ENCODE measurements at regions not wholly inside any gene's neighbourhood (a gene's known extent, or its start where the extent isn't known, plus 50 kb on each side); places are given as distances from the start of the nearest gene placed in this dataset.

DNA sequence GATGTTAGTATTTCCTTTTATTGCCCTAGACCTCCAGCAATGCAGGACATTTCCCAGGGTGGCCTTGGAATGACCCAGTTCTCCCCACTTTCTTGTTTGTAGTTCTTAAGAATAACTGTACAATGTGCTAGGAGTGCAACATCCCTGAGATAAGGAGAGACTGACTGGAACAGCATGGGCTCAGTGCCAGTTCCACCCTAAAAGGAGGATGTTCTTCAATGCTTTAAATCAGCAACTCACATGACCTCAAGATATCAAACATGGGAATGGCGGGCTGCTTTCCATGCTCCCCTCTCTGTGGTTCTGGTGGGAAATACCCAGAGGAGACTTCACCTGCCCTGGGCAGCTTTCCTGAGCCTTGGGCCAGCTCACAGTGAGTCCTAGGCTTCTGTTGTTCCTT is 766.9 kb upstream of the FBXO33 start:
- WGBS, 2 donors, result 81 to 83% methylated on average over 1 of the region's 1 CpG
- H3K36me3 ChIP-seq (replicated peaks in 1 of 2; ENCODE audit: insufficient read depth in 1 of 2, low read depth in 2 of 2), result no peaks in the 10 kb centered on the region
- H3K4me3 ChIP-seq, result no peak overlapping the region
- no peak for ATAC-seq
- H3K27me3 ChIP-seq, result no peaks in the 10 kb centered on the region
- H3K9me3 ChIP-seq, result no peaks in the 10 kb centered on the region
- TF ChIP-seq CTCF (IDR thresholded peaks at IDR 0.05) (no peak), POLR2A (IDR thresholded peaks at IDR 0.05) (no peak)
- no peak for DNase-seq
- intact Hi-C loops (cut with DNase I), result no loop called here
- no peaks in the 10 kb centered on the region for H3K4me1 ChIP-seq
- no peak overlapping the region for H3K27ac ChIP-seq

DNA sequence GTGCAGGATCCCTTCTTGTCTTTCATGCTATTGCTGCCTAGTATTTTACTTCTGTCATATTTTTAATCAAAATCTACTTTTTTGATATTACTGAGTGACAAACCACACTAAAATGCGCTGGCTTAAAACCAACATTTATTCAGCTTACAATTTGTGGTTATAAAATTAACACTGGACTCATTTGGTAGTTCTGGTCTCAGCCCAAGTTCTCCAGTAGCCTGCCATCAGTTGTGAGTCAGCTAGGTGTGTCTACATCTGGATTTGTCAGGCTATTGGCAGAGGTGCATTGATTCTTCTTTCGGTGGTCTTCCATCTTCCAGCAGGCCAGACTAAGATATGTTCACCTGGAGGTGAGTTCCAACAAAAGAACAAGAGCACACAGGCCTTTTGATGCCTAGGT is 765.1 kb upstream of the FBXO33 start:
- TF ChIP-seq POLR2A (IDR thresholded peaks at IDR 0.05) (no peak), CTCF (IDR thresholded peaks at IDR 0.05) (no peak)
- H3K36me3 ChIP-seq (replicated peaks in 1 of 2; ENCODE audit: insufficient read depth in 1 of 2, low read depth in 2 of 2), result no peaks in the 10 kb centered on the region
- H3K9me3 ChIP-seq, result no peaks in the 10 kb centered on the region
- H3K27ac ChIP-seq, result no peak overlapping the region
- no peaks in the 10 kb centered on the region for H3K4me1 ChIP-seq
- intact Hi-C loops (cut with DNase I), result no loop called here
- ATAC-seq, result no peak
- H3K4me3 ChIP-seq, result no peak overlapping the region
- no peak for DNase-seq
- H3K27me3 ChIP-seq, result no peaks in the 10 kb centered on the region
- 69 to 77% methylated on average over 2 of the region's 2 CpGs for WGBS, 2 donors

DNA sequence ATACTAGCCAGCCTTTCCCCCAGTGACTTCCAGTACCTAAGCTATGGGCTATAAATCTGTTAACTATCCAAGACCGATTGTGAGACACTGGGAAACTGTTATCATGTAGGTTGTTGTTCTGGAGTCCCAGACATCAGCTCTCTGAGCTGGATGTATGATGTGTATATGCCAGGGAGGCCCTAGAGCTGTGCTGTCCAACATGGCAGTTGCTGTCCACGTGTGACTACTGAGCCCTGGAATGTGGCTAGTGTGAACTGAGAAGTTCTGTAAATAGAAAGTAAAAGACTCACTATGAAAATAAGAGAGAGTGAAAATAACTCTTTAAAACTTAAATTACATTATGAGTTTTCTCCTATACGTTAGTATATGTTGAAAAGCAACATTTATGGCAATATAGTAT is 755.8 kb upstream of the FBXO33 start:
- ATAC-seq (no peak), DNase-seq (no peak)
- no peak for TF ChIP-seq POLR2A (IDR thresholded peaks at IDR 0.05)
- intact Hi-C loops (cut with DNase I), result no loop called here
- Histone ChIP-seq H3K4me1 (no peaks in the 10 kb centered on the region), H3K27me3 (no peaks in the 10 kb centered on the region), H3K27ac (no peak overlapping the region), H3K36me3 (replicated peaks in 1 of 2; ENCODE audit: insufficient read depth in 1 of 2, low read depth in 2 of 2) (no peaks in the 10 kb centered on the region), H3K9me3 (no peaks in the 10 kb centered on the region), H3K4me3 (no peak overlapping the region)
- 49 to 59% methylated on average over 3 of the region's 3 CpGs for WGBS, 2 donors

DNA sequence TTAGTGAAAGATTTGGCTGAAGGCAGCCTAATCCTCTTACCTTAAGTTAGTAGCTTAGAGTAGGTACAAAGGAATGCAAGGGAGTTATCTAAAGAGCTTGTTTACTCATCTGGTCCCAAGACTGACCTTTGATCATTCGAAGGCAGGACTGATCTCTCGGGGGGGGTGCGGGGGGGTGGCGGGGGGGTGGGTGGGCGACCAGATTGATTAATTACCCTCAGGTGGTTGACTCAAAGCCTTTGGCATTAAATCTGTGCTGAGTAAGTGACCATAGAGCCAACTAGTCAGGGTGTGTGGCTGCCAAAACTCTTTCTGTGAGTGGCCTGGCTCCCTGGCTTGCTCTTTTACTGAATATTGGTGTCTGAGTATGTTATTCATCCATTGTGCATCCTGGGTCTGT is 731.9 kb upstream of the FBXO33 start:
- TF ChIP-seq CTCF (IDR thresholded peaks at IDR 0.05) (no peak), POLR2A (IDR thresholded peaks at IDR 0.05) (no peak)
- no peak overlapping the region for H3K4me3 ChIP-seq
- H3K27me3 ChIP-seq, result no peaks in the 10 kb centered on the region
- no peaks in the 10 kb centered on the region for H3K36me3 ChIP-seq (replicated peaks in 1 of 2; ENCODE audit: insufficient read depth in 1 of 2, low read depth in 2 of 2)
- DNase-seq, result no peak
- peak; percentile 52 for ATAC-seq
- peaks cover 0 to 13% (median 0%) of the 10 kb centered on the region in 3 donors for H3K9me3 ChIP-seq
- WGBS, 2 donors, result 0 to 7% methylated on average over 2 to 4 of the region's 5 CpGs
- no peaks in the 10 kb centered on the region for H3K4me1 ChIP-seq
- intact Hi-C loops (cut with DNase I), result no loop called here
- H3K27ac ChIP-seq, result no peak overlapping the region

GRCh38 chr14:40139657-40140056 is 707.4 kb upstream of the FBXO33 start:
- intact Hi-C loops (cut with DNase I), result no loop called here
- Histone ChIP-seq H3K27ac (no peak overlapping the region), H3K4me3 (no peak overlapping the region), H3K9me3 (no peaks in the 10 kb centered on the region), H3K27me3 (no peaks in the 10 kb centered on the region), H3K36me3 (replicated peaks in 1 of 2; ENCODE audit: insufficient read depth in 1 of 2, low read depth in 2 of 2) (no peaks in the 10 kb centered on the region), H3K4me1 (no peaks in the 10 kb centered on the region)
- TF ChIP-seq CTCF (IDR thresholded peaks at IDR 0.05) (no peak), POLR2A (IDR thresholded peaks at IDR 0.05) (no peak)
- ATAC-seq (no peak), DNase-seq (no peak)
